GM18517 (cell line): ENCODE measurements at regions not wholly inside any gene's neighbourhood (a gene's known extent, or its start where the extent isn't known, plus 50 kb on each side); places are given as distances from the start of the nearest gene placed in this dataset.

Source experiments
- ATAC-seq: cut with Tn5 transposase; IDR thresholded peaks from one replicate; pipeline ENCODE4 v1.9.1; 2021; ENCODE audit warnings: mild to moderate bottlenecking, moderate library complexity; ENCODE audit not compliant: unreplicated experiment

DNA sequence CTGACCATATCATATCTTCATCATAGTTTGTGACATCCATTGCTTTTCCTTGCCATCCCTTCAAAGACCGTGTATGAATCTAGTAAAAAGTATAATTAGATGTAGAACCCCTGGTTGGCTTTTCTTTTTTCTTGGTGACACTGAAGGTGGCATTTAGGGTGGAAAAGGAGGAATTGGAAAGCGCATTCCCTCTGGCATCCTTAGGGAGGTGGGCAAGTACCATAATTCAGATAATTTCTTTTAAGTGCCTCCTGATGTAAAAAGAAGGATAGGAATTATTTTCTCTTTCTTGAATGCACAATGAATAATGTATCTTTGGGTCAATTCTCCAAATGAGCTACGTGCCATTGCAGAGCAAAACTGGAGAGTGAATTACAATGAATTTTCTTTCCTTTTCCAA is 73.2 kb upstream of the SMARCA2 start:
- ATAC-seq: no peak

DNA sequence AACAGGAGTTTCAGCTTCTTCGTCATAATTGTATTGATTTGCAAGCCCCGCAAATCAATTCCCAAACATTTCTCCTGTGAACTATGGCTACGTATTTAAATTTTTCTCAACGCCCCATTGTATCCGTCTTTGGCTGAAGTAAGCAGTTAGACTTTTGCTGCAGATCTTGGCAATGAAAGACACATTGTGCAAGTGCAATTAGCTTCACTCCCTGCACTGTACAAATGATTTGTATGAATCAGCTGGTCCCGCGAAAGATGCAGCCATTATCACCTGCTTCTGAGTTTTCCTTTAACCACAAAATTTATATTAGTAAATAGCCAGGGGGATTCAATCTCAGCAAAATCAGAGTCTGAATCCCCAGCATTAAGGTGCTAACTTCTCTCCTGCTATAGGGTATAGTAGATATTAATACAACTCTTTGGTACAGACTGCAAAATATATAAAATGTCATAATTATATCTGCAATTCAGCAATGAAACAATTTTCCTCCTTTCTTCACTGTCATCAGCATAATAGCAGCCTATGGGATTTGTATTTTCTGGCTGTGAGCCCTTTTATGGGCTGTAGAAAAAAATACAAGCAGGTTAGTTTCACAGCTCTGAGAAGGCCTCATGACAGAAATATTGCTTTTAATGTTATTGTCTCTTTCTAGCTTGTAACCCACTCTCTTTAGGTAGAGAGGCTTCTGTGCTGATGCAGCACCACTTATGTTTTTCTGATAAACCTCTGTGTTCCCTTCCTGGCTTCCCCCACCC is 68.4 kb upstream of the SMARCA2 start:
- no peak for ATAC-seq

DNA sequence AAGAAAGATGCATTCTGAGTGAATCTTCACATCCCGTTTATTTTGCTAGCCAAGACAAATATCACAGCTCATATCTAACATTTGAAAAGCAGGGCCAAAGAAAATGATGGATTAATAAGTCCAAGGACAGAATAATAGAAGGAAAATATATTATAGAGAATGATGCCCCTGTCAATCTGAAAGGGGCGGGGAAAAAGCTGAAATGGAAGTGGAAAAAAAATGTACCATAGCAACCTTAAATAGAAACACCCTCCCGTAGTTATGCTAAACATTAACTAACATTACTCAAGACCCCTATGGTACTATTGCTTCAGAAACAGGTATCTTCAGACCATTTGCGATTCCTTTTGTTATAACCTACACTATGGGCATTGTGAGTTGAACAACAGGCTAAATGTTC is 67.7 kb upstream of the SMARCA2 start:
- ATAC-seq: no peak

DNA sequence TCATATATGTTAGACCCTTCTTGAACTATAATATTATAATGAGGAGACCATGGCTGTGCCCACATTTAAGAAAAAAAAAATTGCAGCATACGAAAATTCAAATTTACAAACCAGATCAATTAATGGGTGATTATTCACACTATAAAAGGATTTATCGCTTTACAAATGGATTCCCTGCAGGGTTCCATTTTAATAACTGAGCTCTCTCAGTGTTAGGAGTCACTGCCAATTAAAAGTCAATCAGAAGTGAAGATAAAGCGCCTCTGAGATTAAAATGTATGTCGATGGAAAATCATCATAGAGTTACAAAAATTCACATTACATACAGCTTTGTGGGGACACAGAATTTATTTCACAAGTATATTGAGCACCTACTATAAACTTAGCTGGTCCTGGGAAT is 66.6 kb upstream of the SMARCA2 start:
- no peak for ATAC-seq

DNA sequence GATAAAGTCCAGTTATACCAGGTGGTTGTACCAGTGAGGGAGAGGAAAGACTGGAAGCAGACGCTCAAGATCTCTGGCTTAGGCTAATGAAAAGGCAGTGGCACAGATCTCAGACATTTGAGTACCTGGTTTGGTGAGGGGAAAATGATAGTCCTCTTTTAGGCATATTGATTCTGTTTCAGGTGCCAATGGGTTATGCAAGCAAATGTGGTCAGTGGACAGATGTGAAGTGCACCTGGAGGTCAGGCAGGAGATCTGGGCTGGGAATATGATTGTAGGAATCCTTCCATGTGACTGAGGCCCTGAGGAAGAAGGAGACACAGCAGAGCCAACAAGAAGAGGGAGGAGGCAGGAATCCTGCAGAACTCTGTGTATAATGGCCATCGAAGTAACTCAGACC is 63.7 kb upstream of the SMARCA2 start:
- no peak for ATAC-seq

DNA sequence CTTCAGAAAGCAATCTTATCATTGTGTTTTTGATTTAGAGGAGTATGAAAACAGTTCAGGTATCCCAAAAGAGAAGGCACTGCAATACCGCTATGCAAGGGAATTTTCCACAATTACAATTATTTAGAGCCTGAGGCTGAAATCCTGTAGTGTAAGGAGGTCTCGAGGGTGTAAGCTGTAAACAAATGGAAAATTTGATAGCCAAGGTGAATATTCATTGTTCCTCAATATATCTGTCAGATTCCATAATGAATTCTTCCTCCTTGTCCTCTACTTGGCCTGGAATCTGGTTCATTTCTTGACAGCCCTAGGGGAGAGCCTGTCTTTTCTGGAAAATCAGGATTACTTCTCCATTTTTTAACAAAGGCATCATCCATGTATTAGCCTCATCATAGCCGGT is 63.1 kb upstream of the SMARCA2 start:
- no peak for ATAC-seq

DNA sequence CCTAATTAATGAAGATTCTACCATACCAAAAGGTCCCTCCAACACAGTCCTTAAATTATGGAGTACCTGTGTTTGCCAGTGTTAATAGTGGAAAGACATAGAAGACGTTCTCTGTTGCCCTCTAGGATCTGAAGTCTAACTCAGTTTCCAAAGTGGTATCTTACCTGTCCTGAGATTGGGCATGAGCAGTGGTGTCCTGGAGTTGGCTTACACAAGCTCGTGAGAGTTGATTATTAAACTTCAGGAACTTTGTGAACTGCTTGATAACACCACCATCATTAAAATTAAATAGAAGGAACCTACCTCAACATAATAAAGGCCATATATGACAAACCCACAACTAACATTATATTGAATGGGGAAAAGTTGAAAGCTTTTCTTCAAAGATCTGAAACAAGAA is 60.9 kb upstream of the SMARCA2 start:
- ATAC-seq: no peak

DNA sequence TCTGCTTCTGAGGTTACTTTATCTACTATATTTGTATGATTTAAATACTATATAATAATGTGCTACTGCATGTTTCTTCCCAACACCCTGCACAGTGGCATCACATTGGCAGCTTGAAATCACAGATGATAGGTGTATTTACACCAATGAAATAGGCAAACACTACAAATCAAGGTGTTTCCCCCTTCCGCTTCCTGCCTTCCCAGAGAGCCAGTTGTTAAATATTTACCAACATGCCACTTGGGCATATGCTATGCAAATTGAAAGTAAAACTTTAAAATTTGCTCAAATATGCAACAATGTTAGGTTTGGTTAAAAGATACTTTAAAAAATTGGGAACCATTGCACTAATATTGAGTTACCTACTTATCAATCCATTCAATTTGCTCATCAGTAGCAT is 58.2 kb upstream of the SMARCA2 start:
- ATAC-seq: no peak

DNA sequence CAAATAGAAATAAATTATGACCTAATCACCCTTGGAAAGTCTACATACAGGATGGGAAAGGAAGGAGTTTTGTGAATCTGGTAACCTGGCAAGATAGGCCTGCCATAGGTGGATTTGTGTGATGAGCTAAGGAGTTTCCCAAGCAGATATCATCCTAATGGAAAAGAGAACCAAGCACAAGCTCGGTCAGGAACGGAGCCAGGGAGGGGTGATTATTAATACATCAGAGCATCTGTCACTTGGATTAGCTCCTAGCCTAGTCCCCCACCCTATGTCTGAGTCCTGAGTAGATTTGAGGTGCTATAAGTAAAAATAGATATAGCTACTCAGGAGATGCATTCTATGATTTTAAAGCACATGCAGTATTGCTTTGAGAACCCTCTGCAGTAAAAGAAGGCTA is 57.3 kb upstream of the SMARCA2 start:
- no peak for ATAC-seq

DNA sequence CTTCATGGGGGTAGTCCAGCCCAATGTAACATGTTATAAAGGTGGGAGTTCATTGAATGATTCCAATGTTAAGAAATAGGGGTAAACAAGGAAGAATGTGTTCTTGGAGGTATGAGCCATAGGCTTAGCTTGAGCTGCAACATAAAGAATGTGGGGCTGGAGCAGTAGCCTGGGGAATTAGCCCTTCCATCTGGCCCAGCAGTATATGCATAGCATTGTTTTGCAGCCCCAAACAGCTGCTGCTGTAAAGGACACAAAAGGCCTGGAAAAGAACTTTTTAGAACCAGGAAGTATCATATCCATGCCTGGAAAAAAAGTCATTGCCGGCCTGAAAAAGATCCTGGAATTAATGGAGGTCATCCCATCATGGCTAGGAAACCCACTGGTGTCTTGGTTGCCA is 55.8 kb upstream of the SMARCA2 start:
- ATAC-seq: no peak

DNA sequence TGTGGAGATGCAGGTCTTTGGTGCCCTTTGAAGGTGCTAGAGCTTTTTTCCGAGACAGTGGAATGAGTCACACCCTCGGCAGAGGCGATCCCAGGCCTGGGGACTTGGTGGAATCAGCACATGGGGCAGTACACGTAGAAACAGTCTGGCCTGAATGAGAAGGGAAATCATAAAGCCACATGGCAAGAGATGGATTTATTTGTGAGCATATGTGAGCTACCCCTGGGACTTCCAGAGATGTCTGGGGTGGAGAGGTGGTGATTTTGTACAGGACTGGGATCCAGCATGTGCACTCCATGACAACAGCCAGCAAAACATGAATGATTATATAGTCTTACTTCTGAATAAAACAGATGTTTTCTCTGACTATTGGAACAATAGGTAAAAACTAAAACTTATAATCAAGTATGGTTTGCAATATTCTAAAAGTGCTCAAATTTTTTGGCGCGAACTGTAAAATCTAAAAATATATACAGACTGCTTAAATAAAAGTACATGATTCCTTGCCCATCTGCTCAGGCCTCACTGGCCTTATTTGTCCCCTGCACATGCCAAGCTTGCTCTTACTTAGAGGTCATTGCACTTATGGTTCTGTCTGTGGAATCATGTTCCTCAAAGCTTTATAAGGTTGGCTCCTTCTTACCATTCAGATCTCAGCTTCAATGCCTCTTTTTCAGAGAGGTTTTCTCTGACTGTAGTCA is 54.7 kb upstream of the SMARCA2 start:
- no peak for ATAC-seq

DNA sequence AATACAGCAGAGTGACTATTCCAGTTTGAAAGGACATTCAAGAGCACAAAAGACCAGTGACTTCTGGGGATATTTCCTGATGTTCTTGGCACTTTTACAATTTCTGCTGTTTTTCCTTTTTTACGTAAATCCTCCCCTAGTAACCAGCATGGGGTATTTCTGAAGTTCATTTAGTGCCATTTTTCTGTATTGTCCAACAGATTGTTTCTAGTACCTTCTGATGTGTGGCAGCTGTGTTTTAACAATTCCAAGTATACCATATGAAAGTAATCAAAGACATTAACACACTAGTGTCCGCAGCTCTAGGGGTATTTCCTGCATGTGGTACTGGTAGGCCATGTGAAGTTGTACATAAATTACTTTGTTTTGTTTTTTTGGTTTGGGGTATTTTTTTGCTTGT is 53.0 kb upstream of the SMARCA2 start:
- no peak for ATAC-seq

DNA sequence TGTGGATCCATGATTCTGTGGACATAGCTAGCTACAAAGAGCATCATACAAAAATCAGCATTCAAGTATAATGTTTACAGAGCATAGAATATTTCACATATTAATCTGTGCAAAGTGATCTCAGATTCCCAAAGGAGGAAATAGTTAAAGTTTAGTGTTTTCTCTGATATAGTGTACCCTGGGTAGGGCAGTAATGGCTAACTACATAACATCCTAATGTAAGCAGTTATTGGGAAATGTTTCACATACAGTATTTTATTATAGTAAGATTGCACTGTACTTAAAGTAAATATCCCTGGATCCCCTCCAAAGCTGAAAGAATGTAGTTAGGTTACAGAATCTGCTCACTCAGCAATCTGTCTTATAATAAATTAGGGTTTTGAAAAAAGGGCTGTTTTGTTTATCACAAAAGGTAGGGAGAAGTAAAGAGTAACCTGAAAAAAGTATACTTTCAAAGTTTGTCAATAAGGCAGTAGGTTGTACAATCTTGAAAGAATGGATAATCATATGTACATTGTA is 52.5 kb upstream of the SMARCA2 start:
- no peak for ATAC-seq

DNA sequence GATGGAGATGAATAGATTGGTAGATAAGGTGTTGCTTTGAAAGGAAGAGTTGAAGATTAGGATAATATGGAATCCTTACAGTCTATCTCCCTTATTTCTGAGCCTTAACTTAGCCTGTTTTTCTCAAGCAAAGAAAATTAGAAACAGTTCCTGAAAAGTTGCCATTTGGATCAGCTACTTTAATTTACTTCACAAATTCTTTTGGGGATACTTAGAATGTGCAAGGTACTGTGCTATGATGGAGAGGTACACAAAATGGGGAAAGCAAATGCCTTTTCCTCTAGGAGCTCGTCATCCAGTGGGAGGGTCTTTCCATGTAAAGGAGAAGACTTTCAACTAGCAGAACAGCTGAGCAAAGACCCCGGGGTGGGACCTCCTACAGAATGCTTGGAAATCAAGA is 51.1 kb upstream of the SMARCA2 start:
- ATAC-seq: no peak
